Activated CD4-positive, alpha-beta T cell treated with anti-CD3 and anti-CD28 coated beads for 24 hours (primary cell): ENCODE measurements at regions not wholly inside any gene's neighbourhood (a gene's known extent, or its start where the extent isn't known, plus 50 kb on each side); places are given as distances from the start of the nearest gene placed in this dataset.
"Not testable (repeated sequence)": the region's sequence is repeated elsewhere in the genome, so short reads cannot be mapped to it uniquely, and the experiment has no call there.

Experiments used
- DNase-seq, 2 donors: peaks; one replicate each; pipeline ENCODE4 v3.0.0-alpha.2; 2020; ENCODE audit warnings: low read depth in 2 of 2

- DNase-seq = no peak
Measured at GRCh38 chr14:85123755-85124154, 406.2 kb upstream of the FLRT2 start.

GRCh38 chr14:85124631-85125290 lies 405.2 kb upstream of the FLRT2 start:
- no peak for DNase-seq

GRCh38 chr14:85125291-85125670 lies 404.7 kb upstream of the FLRT2 start:
- no peak for DNase-seq

GRCh38 chr14:85129921-85130320 lies 400.0 kb upstream of the FLRT2 start:
- DNase-seq = no peak

GRCh38 chr14:85131226-85131922 lies 398.6 kb upstream of the FLRT2 start:
- no peak for DNase-seq

GRCh38 chr14:85142982-85143381 lies 387.0 kb upstream of the FLRT2 start:
- no peak for DNase-seq

- DNase-seq = no peak
Measured at GRCh38 chr14:85146779-85147178, 383.2 kb upstream of the FLRT2 start.

- DNase-seq = no peak
Measured at GRCh38 chr14:85150166-85150565, 379.8 kb upstream of the FLRT2 start.

- DNase-seq = no peak
Measured at GRCh38 chr14:85154714-85155113, 375.2 kb upstream of the FLRT2 start.

- no peak for DNase-seq
Measured at GRCh38 chr14:85156319-85156718, 373.6 kb upstream of the FLRT2 start.

GRCh38 chr14:85159726-85160125 lies 370.2 kb upstream of the FLRT2 start:
- DNase-seq = no peak

- DNase-seq = no peak
Measured at GRCh38 chr14:85165094-85165493, 364.9 kb upstream of the FLRT2 start.

- no peak for DNase-seq
Measured at GRCh38 chr14:85169381-85169780, 360.6 kb upstream of the FLRT2 start.

GRCh38 chr14:85172290-85172689 lies 357.7 kb upstream of the FLRT2 start:
- DNase-seq = no peak

- no peak for DNase-seq
Measured at GRCh38 chr14:85172889-85173477, 357.0 kb upstream of the FLRT2 start.

- DNase-seq = no peak
Measured at GRCh38 chr14:85175556-85175955, 354.4 kb upstream of the FLRT2 start.

- DNase-seq = no peak
Measured at GRCh38 chr14:85178864-85179263, 351.1 kb upstream of the FLRT2 start.

GRCh38 chr14:85180876-85181275 lies 349.1 kb upstream of the FLRT2 start:
- no peak for DNase-seq

- DNase-seq = no peak
Measured at GRCh38 chr14:85182282-85182681, 347.7 kb upstream of the FLRT2 start.

GRCh38 chr14:85186082-85186481 lies 343.9 kb upstream of the FLRT2 start:
- no peak for DNase-seq

- DNase-seq = no peak
Measured at GRCh38 chr14:85187521-85187920, 342.4 kb upstream of the FLRT2 start.

- no peak for DNase-seq
Measured at GRCh38 chr14:85188836-85189235, 341.1 kb upstream of the FLRT2 start.

GRCh38 chr14:85189253-85189652 lies 340.7 kb upstream of the FLRT2 start:
- not testable (repeated sequence) for DNase-seq
